ENCODE measurements at regions not wholly inside any gene's neighbourhood (a gene's known extent, or its start where the extent isn't known, plus 50 kb on each side); places are given as distances from the start of the nearest gene placed in this dataset.

GRCh38 chr7:153052206-153052605, 292.7 kb downstream of the ACTR3B start:
- no peaks in the 10 kb centered on the region for H3K36me3 ChIP-seq (replicated peaks in 1 of 2; ENCODE audit: control insufficient read depth in 1 of 2, insufficient read depth in 2 of 2, low read length in 2 of 2)

GRCh38 chr7:153061910-153062528, 302.5 kb downstream of the ACTR3B start:
- no peak overlapping the region for H3K27ac Mint-ChIP-seq
- Histone ChIP-seq H3K4me2 (replicated peaks; ENCODE audit: extremely low read depth, low read length, poor library complexity, severe bottlenecking) (no peak overlapping the region), H3K27ac (ENCODE audit: low read depth in 1 of 2, low read length in 2 of 2) (no peak overlapping the region), H3K4me1 (ENCODE audit: control insufficient read depth in 1 of 2, insufficient read depth in 2 of 2, low read length in 2 of 2) (no peaks in the 10 kb centered on the region), H3K36me3 (replicated peaks in 1 of 2; ENCODE audit: control insufficient read depth in 1 of 2, insufficient read depth in 2 of 2, low read length in 2 of 2) (no peaks in the 10 kb centered on the region), H3K4me3 (replicated peaks in 1 of 3; ENCODE audit: low read depth in 2 of 3, low read length in 3 of 3) (no peak overlapping the region), H4K20me1 (ENCODE audit: insufficient read depth, low read length) (no peaks in the 10 kb centered on the region), H3K27me3 (ENCODE audit: control insufficient read depth in 2 of 2, insufficient read depth in 2 of 2, low read length in 2 of 2) (no peaks in the 10 kb centered on the region), H3K9ac (ENCODE audit: insufficient read depth, low read length, poor library complexity, severe bottlenecking) (no peak overlapping the region), H2AFZ (ENCODE audit: insufficient read depth, low read depth, low read length, poor library complexity, severe bottlenecking) (no peak overlapping the region), H3K79me2 (ENCODE audit: insufficient read depth, low read length) (no peaks in the 10 kb centered on the region), H3K9me3 (replicated peaks in 1 of 2; ENCODE audit: control insufficient read depth in 1 of 2, insufficient read depth in 1 of 2, low read length in 2 of 2) (peaks cover 20 to 22% of the 10 kb centered on the region in 2 donors)
- H3K36me3 Mint-ChIP-seq, result no peaks in the 10 kb centered on the region
- 52% methylated on average over 3 of the region's 13 CpGs for WGBS (ENCODE audit: insufficient coverage)
- H3K4me3 Mint-ChIP-seq, result no peak overlapping the region
- peaks cover 0 to 1% (median 0%) of the 10 kb centered on the region in 3 donors for H3K27me3 Mint-ChIP-seq (ENCODE audit: low read depth in 3 of 3)
- DNase-seq, result no peak
- H3K9me3 Mint-ChIP-seq, result peaks cover 3 to 14% (median 9%) of the 10 kb centered on the region in 7 donors
- no peaks in the 10 kb centered on the region for H3K4me1 Mint-ChIP-seq
- no peak for TF ChIP-seq CTCF (IDR thresholded peaks at IDR 0.05)
- intact Hi-C loops (cut with micrococcal nuclease), result no loop called here

More at GRCh38 chr7:153052206-153052605, 292.7 kb downstream of the ACTR3B start:
- no peak overlapping the region for H3K4me2 ChIP-seq (replicated peaks; ENCODE audit: extremely low read depth, low read length, poor library complexity, severe bottlenecking)
- H3K27me3 ChIP-seq (ENCODE audit: control insufficient read depth in 2 of 2, insufficient read depth in 2 of 2, low read length in 2 of 2), result no peaks in the 10 kb centered on the region
- H3K27ac ChIP-seq (ENCODE audit: low read depth in 1 of 2, low read length in 2 of 2), result no peak overlapping the region
- no peak overlapping the region for H3K4me3 ChIP-seq (replicated peaks in 1 of 3; ENCODE audit: low read depth in 2 of 3, low read length in 3 of 3)
- H3K4me1 Mint-ChIP-seq, result no peaks in the 10 kb centered on the region
- H3K79me2 ChIP-seq (ENCODE audit: insufficient read depth, low read length), result no peaks in the 10 kb centered on the region
- no peaks in the 10 kb centered on the region for H3K36me3 Mint-ChIP-seq
- no peak for DNase-seq
- no peaks in the 10 kb centered on the region for H3K27me3 Mint-ChIP-seq (ENCODE audit: low read depth in 3 of 3)
- TF ChIP-seq CTCF (IDR thresholded peaks at IDR 0.05), result no peak
- peaks cover 2 to 15% (median 4%) of the 10 kb centered on the region in 7 donors for H3K9me3 Mint-ChIP-seq
- no peaks in the 10 kb centered on the region for H3K4me1 ChIP-seq (ENCODE audit: control insufficient read depth in 1 of 2, insufficient read depth in 2 of 2, low read length in 2 of 2)
- H3K9ac ChIP-seq (ENCODE audit: insufficient read depth, low read length, poor library complexity, severe bottlenecking), result no peak overlapping the region
- intact Hi-C loops (cut with micrococcal nuclease), result no loop called here
- no peak overlapping the region for H3K27ac Mint-ChIP-seq
- no peak overlapping the region for H2AFZ ChIP-seq (ENCODE audit: insufficient read depth, low read depth, low read length, poor library complexity, severe bottlenecking)
- H3K4me3 Mint-ChIP-seq, result no peak overlapping the region
- H4K20me1 ChIP-seq (ENCODE audit: insufficient read depth, low read length), result no peaks in the 10 kb centered on the region
- no CpG with 5 or more reads among the region's 5 CpGs for WGBS (ENCODE audit: insufficient coverage)
- no peaks in the 10 kb centered on the region for H3K9me3 ChIP-seq (replicated peaks in 1 of 2; ENCODE audit: control insufficient read depth in 1 of 2, insufficient read depth in 1 of 2, low read length in 2 of 2)

Measured in CD14-positive monocyte (primary cell).